HG03432 (cell line): ENCODE measurements at regions not wholly inside any gene's neighbourhood (a gene's known extent, or its start where the extent isn't known, plus 50 kb on each side); places are given as distances from the start of the nearest gene placed in this dataset.

Experiments
- ATAC-seq: cut with Tn5 transposase; IDR thresholded peaks from one replicate; pipeline ENCODE4 v1.9.1; 2021; ENCODE audit warnings: mild to moderate bottlenecking, moderate library complexity; ENCODE audit not compliant: unreplicated experiment

DNA sequence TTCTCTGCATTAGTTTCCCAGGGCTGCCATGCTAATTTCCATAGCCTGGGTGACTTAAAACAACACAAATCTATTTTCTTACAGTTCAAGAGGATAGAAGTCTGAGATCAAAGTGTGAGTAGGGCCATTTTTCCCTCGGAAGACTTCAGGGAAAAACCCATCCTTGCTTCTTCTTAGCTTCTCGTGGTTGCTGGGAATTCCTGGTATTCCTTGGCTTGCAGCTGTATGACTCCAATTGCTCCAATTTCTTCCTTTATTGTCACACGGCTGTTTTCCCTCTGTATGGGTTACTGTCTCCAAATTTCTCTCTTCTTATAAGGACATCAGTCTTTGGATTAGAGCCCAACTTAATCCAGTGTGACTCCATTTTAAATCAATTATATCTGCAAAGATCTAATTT, 128.4 kb upstream of the JAG1 start:
- no peak for ATAC-seq

DNA sequence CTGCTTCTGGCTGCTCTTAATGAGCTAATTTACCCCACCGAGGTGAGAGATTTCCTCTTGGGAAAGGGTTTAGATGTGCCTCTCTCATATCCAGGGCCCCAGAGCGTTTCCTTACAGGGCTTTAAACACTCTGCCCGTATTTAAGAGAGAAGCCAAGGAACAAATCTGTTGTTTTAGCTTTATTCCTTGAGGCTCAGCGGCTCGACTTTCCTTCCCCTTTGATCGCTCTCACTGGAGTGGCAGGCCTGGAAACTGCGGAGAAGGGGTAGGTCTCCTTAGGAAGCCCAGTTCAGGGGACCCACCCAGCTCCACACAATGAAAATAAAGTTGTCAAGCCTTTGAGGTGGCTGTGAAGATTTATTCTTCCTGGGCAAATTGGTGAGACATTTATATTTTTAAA, 132.0 kb upstream of the JAG1 start:
- ATAC-seq = no peak

DNA sequence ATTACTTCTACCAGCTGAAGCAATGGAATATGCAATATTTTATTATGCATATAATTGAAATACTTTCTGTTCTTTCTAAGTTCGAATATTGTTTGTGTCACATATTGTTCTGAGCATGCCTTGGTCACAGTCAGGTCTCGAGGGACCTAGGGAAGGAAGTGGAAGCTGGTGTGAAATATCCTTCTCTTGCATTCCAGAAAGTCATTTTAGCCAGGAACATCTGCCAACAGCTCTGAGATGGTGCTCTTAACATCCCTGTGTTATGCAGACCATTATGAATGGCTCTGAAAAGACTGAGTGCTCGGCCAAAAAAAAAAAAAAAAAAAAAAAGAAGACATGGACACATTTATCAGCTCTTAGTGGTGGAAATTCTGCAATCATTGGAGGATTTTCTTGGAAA, 132.7 kb upstream of the JAG1 start:
- ATAC-seq = no peak

DNA sequence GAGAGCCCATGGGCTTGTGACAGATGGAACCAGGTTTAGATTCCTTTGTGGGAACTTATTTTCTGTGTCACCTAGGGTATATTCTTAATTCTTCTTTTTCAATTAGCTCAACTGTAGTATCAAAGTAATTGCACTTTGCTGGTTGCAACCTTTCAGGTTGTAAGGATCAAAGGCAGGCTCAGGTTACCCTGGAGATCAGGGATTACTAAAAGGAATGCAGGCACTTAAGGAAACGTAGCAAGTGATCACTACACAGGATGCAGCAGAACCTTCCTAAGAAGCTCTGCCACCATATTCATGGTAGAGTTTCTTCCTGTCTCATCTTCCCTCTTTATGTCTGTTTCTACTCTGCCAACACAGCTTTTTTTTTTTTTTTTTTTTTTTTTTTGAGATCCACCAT, 133.2 kb upstream of the JAG1 start:
- no peak for ATAC-seq

DNA sequence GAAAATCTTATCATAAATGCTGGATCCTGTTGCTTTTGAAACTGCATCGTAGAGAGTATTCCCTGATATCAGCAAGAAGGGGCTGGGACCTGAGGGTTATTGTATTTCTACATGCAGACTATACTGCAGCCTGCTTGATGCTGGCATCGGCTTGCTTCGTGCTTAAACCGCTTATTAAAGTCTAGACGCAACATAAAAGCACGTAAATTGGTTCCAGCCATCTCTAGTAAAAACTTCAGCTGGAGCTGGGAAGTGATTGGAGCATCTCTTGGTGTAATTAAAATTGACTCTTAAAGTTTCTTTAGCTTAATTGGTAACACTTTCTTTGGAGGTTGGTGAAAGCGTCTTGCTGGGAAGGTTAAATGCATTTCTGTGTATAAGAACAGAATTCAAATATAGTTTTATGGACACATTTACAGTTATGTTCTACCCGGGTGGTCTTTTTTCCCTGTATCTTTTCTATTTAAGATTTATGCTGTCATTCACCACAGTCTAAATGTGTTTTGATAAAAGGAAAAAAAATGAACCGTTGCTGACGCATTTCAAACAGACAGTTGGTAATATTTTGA, 139.0 kb upstream of the JAG1 start:
- ATAC-seq = no peak

DNA sequence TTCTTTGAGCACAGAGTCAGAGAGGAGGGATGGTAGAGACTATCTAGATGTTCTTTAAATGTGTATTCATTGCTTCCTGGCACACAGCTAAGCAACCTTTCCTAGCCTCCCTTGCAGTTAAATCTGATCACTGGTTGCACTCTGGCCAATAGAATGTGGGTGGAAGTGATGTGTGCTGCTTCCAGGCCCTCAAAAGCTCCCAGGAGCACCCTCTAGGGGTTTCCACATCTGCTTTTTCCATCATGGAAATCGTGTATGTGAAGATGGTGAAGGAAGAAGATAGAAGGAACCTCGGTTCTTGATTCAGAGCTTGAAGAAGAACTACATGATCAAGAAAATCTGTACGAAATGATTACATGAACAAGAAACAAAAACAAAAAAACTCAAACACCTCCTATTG, 149.8 kb upstream of the JAG1 start:
- no peak for ATAC-seq

DNA sequence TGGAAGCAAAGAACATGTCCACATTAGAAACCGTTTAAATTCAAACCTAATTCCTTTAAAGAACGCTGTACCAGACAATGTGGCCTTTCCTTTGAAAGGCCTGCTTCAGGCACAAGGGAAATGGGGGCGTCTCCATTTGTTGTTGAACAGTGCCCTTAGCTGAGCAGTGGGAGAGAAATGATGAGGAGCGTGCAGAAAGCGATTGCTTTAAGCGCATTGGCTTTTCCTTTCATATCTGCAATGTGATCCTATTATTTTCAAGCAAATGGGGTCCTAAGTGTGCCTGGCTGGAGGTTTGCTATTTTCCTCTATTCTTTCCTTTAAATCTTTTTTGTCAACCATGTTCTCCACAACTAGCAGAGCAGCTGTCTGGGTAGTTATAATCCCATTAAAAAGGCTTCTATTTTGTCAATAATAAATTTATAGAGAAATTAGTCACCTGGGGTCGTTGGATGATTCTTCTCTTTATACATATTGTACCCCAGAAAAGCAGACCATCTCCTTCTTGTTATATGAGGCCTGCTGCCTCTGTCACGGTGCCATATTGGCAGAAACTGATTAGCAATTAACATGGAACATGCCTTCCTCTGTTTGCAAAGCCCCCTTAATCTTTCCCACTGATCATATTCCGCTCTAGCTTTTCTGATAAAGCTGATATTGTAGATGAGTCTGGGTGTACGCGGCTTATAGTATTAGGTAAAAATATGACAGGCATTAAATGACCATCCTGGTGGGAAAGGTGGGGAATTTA, 151.1 kb upstream of the JAG1 start:
- ATAC-seq = no peak

DNA sequence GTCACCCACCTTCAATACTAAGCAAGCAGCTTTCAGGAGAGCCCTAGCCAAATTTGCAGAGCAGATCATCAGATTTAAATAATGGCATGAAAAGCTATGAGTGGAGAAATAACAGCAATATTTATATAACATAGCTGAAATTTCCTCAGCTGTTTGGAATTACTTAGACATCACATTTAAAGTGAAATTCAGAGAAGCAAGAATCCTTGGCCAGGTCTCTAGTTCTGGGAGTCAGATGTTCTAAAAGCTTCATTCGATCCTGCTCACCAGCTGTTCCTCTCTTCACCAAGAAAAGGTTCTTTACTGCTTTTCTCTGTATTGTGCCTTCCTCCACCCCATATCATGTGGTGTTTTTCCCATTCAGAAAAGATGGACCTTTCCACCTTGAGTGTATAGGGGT, 152.3 kb upstream of the JAG1 start:
- ATAC-seq = no peak

DNA sequence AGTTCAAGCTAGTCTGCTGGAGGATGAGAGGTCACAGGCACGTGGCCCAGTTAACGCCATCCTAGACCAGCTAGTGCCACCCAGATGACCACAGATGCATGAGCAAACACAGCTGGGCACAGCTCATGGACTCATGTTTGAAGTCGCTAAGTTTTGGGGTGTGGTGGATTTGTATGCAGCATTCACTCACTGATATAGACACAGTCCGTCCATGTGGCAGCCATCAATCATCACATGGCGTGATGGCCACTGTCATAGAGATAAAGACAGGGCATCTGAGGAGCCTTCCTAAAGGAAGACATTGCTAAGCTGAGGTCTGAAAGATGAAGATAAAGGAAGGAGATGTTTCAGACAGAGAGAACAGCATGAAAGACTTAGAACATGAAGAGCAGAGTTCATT, 154.4 kb upstream of the JAG1 start:
- no peak for ATAC-seq

DNA sequence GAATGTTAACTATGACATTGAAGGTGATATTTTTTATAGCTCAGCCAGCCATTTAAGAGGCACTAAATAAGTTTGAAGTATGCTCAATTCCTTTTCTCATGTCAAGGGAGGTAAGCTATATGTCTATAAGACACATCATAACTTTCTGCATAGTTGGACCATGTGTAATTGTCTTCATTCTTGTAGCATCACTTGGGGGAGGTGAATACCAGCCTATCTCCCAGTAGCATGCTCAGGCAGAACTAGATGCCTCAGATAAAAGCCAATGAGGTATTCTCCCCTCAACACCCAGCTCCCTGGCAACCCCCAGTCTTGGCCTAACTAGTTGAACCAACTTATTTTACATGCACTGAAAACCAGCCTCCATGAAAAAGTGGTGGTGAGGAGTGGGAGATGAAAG, 158.3 kb upstream of the JAG1 start:
- ATAC-seq = no peak

DNA sequence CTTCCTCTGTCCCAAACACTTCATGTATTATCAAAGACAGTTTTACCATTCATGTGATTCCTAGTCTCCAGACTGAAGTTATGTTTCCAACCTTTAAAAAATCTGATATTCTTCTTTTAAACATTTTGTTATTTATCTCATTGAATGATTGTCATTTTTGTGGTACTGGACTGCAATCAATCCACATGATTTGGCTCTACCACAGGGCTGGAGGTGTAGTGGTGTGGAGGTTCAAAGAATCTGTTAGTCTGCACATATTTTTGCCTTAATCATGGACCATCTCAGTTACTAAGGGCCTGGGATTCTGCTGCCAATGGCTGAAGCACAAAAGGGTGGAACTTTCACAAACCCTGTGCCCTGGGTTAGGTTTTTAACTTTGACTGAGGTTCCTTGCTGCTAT, 164.1 kb upstream of the JAG1 start:
- ATAC-seq = no peak

DNA sequence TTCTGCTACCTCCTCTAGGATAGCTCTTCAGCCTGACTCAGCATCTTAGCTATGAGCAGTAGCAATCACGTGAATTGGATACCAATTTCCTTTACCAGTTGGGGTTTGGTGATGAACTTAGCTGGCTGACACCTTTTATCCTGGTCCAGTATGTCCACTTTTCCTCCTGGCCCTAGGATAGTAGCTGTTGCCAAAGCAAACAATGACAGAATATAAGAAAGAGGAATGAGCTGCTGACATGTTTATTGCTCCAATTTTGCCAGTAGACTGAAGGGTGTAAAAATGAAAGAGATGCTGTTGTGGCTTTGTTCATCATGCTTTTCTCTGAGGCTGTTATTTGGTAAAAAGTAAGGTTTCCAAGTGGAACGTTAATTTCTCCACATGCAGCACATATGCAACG, 168.3 kb upstream of the JAG1 start:
- no peak for ATAC-seq

DNA sequence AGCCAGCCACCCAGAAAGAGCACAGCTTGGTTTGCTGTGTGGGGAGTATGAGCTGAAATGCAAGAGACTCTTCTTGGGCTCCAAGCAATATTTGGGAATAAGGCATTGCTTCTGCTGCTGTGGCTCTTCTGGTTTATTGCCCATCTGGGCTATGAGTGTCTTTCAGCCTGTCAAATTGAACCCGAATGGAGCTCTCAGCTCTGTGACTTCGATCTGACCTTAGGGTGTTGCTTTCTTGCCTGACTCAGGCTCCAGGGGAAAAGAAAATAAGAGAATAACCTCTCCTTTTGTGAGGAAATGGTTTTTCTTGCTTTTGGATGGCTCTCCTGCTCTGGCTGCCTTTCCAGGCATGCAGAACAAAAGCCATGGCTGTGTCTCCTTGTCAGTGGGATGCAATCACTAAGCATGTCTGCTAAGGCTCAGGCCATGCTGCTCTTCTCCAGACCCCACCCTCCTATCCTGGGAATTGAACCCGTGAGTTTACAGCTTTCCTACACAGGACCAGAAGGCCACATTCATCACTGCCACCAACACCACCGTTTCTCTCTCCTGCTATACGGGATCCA, 169.4 kb upstream of the JAG1 start:
- ATAC-seq = no peak

DNA sequence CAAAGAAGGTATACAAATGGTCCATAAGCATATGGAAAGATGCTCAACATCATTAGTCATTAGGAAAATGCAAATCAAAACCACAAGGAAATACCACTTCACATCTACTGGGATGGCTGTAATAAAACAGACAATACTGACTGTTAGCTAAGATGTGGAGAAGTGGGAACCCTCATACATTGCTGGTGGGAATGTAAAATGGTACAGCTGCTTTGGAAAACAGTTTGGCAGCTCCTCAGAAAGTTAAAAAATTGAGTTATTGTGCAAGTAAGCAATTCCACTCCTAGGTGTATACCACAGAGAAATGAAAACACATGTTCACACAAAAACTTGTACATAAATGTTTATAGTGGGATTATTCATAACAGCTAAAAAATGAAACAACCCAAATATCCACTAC, 173.0 kb upstream of the JAG1 start:
- ATAC-seq = no peak

DNA sequence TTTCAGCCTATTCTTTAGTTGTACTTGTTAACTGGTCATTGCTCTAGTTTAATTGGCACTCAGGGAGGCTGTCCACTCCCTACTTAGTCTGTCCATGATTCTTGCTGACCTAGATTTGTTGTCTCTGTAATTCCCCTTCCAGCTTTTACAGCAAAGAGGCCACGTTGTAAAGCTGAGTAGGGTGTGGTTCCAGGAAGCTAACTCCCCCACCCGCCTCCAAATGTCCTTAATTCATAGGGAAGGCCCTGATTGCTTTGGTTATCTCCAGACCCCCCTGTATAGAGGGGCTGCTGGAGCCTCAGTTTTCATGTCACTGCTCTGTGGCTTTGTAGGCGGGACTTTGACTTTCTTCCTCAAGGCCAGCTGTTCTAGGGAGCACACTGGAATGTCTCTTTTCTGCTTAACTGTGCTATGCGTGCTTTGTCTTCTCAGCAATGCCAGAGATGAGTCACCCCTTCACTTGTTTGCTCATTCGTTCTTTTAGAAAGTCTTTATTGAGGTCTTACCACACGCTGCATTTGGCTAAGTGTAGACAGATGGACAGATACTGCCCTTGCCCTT, 175.1 kb upstream of the JAG1 start:
- ATAC-seq = peak; percentile 87

DNA sequence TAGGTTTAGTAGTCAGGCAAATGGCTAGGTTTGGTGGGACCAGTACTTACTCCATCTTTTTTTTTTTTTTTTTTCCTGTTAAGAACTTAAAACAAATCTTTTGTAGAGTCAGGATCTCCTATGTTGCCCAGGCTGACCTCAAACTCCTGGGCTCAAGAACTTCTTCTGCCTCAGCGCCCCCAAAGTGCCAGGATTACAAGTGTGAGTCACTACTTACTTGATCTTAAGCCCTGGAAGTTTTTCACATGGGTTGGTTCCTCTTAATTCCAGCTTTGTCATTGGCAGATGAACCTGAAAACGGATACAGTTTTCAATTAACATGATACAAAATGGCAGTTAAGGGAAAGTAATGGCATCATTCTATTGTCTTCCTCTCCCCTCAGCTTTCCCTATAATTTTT, 179.4 kb upstream of the JAG1 start:
- ATAC-seq = no peak

DNA sequence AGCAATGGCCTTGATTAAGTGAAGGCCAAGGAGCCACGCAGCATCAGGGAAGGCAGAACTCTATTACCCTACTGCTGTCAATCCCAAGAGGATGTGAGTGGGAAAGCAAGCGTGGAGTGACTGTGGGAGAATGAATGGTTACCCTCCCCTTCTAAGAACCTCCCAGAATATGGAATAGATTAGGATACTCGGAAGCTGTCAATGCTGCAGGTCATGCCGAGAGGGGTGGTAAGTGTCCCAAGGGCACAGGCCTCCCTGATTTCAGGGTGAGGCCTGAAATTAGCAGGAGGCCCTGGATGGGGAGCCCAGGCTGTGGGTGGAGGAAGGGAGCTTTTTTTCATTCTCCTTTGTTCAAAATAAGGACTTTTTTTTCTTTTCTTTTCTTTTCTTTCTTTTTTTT, 179.9 kb upstream of the JAG1 start:
- ATAC-seq = no peak

DNA sequence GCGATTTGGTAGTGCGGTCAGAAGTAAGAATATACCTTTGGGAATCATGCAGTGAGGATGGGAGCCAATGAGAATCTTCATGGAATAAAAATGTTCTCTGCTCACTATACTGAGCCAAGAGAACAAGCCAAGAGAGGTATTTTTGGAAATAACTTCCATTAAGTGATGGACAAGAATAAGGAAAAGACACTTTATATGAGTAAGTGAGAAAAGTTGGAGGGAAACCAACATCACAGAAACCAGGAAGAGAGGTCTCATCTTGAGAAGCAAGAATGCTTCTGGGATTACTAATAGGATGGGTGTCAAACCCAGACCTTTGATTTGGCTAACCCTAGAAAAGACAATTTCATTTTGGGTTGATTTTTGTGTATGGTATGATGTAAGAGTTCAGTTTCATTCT, 181.2 kb upstream of the JAG1 start:
- no peak for ATAC-seq

DNA sequence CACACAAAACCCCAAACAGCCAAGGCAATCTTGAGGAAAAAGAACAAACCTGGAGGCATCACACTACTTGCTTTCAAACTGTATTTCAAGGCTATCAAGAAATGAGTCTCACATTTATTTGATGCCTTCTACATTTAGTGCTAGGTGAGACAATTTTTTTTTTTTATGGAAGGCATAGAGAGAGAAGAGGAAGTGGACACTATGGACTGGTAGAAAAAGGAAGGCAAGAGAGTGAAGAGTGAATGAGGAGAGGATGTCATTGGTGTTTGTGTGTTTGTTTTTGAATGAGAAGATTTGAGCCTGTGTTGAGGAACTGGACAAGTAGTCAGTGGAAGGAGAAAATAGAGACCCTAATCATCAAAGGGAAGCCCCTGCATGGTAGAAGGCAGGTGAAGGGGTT, 182.0 kb upstream of the JAG1 start:
- ATAC-seq = no peak

DNA sequence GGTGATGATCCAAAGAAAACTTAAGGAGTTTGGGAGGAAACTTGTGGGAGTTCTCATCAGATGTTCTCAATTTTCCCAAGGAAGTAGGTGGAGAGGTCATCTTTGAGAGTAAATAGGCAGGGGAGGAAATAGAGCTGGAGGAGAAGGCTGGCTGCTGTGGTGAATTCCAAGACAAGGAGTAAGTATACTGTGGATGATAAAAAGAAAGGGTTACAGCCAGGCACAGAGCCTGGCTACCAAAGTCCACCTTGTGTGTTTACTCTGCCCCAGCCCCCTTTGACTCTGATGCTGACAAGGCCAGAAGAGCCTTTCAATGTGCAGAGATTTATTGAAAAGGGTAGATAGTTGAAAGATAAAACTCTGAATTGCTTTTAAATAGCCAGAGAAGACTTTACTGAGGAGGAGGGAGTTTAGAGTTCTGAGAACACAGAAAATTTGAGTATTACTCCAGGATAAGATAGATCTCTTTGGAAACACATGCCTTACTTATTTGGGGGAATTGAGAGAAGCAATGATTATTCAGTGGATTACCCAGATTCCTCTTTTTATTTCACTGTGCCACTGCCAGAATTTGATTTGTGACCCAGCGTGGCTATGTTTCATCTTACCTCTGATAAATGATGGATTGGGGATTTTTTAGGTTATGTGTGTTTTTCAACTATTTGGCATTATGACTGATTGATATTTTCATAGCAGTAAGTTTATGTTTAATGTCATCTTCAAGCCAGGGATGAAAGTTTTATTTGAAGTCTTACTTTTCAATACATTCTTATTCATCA, 182.6 kb upstream of the JAG1 start:
- no peak for ATAC-seq

DNA sequence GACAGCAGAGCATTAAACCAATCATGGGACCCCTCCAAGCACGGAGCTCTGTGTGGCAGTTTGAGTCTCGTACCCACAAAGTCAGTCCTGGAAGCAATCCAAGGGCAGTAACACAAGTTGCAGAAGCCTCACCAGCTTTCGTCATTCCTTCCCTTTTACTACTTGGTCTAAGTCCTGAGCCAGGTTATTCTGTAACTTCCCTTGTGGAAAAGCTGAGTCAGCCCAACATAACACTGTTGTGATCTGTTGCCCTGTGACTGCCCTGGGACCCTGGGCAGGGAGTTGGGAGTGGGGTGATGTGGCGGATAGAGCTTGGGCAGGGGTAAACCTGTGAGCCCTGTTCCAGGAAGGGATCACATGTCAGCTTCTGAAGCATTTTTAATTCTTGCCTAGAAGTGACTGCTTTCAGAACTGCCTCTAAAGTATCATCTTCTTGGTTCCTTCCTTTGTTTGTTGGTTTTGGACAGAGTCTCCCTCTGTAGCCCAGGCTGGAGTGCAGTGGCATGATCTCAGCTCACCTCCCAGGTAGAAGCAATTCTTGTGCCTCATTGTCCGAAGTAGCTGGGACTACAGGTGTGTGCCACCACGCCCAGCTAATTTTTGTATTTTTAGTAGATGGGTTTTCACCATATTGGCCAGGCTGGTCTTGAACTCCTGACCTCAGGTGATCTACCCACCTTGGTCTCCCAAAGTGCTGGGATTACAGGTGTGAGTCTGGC, 183.7 kb upstream of the JAG1 start:
- ATAC-seq = no peak
